GM12891 (cell line): ENCODE measurements at regions not wholly inside any gene's neighbourhood (a gene's known extent, or its start where the extent isn't known, plus 50 kb on each side); places are given as distances from the start of the nearest gene placed in this dataset.

Source experiments
- POLR2A ChIP-seq: IDR thresholded peaks from 2 replicates; pipeline ENCODE4 v1.6.1; 2011; ENCODE audit warnings: low read depth, low read length, control low read depth
- POLR2AphosphoS5 ChIP-seq: IDR thresholded peaks from 2 replicates; pipeline ENCODE4 v1.6.1; 2011; ENCODE audit warnings: low read depth, low read length, control low read depth

DNA sequence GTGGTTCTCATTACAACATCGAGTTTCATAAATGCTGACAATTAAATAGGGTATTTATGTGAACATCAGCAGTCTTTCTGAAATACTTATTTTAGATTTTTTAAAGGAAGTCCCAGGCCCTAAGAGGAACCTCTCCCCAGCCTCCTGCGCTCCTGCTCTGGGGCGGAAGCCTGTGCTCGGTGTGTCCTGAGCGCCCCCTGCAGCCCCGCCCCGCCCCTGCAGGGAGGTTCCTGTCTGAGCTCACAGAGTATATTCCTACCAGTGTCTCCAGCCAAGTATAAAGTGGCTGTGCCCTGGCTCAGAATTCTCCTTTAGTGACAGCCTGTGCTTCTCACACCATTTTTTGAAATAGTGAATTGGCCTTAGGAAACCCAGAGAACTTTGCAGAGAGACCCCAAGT, 567.9 kb downstream of the GOLGA6L6 start:
- TF ChIP-seq POLR2A (no peak), POLR2AphosphoS5 (no peak)
